Fibroblast of peridontal ligament (primary cell): ENCODE measurements at regions not wholly inside any gene's neighbourhood (a gene's known extent, or its start where the extent isn't known, plus 50 kb on each side); places are given as distances from the start of the nearest gene placed in this dataset.
"Not testable (repeated sequence)": the region's sequence is repeated elsewhere in the genome, so short reads cannot be mapped to it uniquely, and the experiment has no call there.

Source experiments
- DNase-seq: peaks from one replicate; pipeline ENCODE4 v3.0.0-alpha.2; 2010; ENCODE audit errors: extremely low read depth

DNA sequence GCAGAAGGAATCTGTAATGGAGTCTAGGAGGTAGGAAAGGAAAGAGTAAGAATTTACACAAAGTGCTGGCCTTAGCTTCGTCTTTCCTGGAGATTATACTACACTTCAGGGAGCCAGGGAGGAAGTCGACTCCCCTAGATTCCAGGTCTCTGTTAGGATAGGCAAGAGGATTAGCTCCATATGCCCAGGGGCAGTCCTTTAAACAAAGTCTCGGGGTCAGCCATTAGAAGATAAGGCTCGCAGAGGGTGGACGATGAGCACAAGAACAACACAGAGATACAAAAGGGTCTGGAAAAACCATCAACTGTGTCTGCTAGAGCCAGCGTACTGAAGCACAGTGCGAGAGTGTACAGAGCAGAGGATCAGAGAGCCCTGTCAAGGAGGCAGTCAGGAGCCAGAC, 344.7 kb upstream of the TNC start:
- no peak for DNase-seq

DNA sequence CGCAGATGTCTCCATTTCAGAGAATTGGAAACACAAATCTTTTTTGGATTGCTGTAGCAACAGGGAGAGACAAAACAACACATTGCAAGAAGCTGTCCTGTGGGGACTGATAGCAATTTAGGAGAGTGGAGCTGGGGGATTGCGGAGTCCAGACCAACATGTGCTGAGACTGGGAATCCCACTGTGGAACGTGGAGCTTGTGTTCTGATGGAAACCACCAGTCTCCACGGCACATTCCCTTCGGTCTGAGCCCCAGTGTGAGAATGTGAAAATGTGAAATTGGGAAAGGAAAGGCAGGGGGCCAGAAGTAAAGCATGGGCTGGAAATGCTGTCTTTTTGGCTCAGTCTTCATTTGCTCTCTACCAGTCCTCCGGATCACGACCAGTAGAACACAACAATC, 348.8 kb upstream of the TNC start:
- DNase-seq = peak; percentile 57

DNA sequence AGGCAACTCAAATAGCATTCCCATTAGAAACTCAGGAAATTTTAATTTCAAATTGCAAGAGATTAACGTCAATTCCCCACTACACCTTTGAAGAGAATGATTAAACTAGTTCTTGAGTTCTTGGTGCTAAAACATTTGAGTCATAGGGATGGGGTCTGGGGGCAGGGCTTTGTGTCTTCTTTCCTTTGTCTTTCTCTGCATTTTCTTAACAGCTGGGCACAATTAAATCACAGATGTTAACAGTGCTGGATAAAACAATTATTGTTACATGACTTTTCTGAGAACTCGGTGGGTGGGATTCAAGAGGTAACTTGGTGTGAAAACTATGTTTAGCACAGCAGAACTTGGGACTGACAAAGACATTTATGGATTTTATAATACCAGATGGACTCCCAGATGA, 351.9 kb upstream of the TNC start:
- no peak for DNase-seq

DNA sequence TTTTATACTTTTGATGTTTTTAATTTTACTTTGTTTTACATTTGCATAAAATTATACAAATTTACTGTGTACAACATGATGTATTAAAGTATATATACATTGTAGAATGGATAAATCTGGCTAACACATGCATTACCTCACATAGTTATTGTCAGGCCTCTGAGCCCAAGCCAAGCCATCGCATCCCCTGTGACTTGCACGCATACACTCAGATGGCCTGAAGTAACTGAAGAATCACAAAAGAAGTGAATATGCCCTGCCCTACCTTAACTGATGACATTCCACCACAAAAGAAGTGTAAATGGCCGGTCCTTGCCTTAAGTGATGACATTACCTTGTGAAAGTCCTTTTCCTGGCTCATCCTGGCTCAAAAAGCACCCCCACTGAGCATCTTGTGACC, 355.1 kb upstream of the TNC start:
- not testable (repeated sequence) for DNase-seq

DNA sequence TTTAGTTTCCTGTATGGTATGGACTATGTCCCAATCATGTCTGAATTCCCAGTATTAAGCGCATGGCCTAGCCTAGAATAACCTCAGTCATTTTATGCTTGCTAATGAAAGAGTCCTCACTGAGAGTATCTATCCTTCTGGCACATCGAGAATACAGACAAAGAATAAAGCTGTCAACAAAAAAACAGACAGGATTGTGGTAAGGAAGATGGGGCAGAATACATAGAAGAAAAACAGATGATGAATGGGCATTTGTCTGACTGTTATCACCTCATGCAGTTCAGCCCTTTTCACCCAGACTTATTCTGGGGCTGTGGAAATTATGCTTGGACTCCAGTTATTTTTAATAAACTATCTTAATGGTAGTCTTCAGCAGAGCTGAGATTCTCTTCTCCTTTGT, 363.8 kb upstream of the TNC start:
- DNase-seq = no peak

DNA sequence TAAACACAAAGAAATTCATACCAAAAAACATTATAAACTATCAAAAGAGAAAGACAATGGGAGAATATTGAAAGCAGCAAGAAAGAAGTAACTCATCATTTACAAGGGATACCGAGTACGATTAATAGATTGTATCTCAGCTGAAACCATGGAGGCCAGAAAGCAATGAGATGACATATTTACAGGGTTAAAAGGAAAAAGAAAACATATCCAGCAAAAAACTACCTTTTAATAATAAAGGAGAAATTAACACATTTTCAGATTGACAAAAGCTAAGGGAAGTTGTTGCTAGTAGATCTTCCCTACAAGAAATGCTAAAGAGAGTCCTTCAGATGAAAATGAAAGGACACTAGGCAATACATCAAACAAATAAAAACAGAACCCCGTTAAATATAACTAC, 364.8 kb upstream of the TNC start:
- DNase-seq = no peak

DNA sequence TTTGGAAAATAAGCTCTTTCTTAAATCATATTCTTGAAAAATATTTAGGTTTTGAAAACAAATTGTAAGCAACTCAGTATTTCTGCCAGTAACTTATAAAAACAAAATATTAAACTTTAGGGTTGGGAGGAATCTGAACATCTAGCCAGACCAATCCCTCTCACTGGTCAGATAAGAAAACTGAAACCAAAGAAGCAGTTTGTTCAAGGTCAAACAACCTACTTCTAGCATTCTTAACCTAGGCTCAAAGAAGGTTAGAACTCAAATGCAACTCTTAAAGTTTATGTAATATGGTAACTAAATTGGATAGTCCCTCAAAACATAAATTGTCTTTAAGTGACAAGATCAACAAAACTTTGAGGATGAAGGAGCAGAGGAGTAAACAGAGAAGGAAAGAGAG, 374.9 kb upstream of the TNC start:
- no peak for DNase-seq

DNA sequence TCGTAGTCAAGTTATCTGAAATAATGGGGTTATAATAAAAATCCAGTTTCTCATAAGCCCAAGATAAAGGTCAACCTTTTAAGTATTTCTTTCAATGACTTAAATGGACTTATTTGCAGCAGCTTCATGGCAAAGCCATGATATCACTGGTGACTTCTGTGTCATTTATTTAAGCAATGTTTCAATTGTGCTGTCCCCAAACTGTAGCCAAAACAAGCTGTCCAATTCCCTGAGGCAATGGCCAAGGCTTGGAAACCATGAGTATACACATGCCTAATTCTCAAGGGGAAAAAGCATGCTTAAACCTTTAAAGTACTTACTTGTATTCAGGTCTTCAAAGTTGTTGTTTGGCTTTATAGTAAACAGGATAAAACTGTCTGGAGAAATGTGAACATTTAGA, 376.4 kb upstream of the TNC start:
- DNase-seq = no peak

DNA sequence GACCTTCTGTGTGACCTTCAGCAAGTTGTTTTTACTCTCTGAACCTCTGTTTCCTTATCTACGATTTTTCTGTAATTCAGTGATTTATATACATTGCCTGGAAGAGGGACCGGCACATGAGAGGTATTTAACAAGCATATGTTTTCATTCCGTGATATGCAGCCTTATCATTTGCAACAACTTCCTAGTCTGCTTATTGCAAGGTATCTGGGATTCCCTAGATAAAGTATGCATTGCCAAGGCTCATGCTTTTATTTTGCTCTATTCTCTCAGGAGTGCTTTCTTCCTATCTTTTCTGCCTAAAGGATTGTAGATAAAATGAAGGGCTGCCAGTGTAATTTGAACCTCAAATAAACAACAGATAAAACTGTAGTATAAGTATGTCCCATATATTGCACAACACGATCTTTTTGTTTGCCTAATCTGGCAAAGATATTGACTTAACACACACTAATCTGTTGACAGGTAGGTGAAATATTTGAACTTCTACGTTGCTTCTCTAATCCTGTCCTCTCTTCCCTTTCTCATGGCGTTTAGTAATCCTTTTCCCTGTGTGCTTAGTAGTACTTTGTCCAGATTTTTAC, 377.2 kb upstream of the TNC start:
- no peak for DNase-seq

DNA sequence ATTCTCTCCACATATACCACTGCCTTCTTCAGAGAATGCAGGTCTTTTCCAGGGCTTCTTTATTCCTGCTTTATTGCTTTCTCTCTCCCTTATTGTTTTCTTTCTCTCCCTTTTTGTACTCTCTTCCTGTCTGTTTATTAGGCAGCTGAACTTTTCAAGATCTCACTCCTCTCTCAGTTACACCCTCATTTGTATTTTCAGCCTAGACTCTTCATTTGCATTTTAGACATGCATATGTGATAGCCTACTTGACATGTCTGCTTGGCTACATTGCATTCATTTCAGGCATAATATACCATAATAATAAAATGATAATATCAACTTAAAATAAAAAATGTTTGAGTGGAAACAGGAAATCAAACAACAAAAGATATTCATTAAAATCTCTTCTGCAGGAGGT, 377.9 kb upstream of the TNC start:
- no peak for DNase-seq

DNA sequence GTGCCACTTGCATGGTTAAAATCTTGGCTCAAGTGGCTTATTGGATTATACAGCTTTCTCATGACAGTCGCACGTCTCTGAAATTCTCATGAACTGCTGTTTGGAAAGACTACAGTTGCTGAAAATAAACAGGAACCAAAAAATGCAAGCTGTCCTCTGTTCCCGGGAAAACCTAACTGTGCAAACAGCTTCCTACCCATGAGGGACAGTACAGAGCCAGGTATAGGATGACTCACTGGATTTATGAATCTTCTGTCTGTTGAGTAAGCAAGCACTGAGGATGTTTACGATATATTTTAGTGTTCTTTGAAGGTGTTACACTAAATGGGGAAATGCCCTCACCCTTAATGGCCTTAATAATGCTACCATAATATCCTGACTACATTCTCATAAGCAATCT, 380.3 kb upstream of the TNC start:
- no peak for DNase-seq

DNA sequence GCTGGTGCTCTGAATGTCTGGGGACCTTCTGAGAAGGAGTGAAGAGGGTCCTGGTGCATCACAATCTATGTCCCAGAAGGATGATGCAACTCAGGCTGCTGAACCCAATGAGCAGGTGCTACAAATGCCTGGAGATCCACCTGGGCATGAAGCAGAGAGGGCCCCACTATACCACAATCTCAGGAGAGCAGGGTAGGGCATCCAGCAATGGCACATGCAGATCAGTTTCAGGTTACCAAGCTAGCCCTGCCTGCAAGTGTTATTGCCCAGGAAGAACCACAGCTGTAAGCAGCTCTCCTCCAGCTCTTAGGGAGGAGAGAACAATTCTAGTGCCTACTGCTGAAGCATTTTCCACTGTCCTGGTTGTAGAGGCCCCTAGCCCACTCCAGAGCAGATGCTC, 389.2 kb upstream of the TNC start:
- no peak for DNase-seq

DNA sequence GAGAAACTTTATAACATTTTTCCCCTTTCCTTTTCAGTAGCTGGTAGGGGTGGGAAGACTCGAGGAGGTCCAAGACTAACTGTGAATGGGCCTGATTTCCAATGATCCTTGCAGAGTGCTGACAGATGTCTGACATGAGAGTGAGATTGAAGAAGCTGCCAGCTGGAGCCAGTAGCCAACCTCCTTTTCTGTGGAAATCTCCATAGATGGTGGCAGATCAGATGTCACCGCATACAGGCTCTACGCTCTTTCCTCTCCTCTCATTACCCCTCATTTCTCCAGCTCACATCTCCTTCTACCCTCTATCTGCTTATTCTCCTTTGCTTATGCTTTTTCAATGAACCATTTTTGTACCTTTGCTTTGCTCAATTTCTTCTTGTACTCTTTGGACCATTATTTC, 395.2 kb upstream of the TNC start:
- DNase-seq = no peak

DNA sequence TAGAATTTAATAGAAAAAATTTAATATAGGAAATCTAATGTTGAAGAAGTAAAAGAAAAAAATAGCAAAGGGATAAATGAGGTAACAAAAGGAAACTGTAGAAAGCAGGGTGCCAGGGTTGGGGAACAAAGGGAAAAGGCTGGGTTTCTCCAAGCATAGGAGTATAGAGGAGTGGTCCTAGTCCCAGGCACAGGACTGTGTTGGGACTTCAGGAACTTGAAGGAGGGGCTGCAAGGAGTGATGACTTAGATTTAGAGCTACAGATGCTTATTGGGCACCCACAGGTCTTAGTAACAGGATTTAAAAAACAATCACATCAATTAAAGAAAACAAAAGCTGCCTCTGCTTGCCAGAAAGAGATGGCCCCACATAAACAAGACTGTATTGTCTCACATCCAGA, 396.5 kb upstream of the TNC start:
- DNase-seq = no peak

DNA sequence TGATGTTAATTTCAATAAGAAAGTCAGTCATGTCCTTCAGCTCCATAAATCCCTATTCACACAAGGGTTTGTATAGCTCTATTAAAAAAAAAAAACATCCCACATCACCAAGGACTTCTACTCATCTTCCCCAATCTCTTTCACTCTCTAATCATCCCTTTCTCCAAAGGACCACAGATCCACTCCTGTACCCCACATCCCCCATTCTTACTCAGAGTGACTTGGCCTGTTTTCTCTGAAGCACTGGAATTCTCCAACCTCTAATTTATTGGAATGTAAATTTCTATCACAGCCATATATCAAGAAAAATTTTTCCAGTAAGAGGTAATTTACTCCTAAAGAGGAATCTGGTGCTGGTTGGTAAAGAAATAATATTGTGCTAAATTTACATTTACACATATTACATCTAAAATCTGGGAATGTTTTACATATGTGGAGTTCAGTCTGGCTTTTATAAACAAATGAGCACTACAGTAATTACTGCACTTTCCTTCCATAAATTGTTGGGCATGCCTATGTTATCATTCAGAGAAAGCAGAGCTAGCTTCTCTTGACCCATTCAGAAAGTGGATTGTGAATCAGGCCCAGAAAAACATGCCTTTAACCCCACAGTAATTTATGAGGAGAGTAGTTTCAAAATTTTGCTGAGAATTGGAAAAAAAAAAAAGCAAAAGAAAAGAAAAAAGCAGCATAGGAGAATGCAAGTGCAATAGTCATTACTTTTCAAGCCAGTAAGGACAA, 399.5 kb upstream of the TNC start:
- peak; percentile 97 for DNase-seq

DNA sequence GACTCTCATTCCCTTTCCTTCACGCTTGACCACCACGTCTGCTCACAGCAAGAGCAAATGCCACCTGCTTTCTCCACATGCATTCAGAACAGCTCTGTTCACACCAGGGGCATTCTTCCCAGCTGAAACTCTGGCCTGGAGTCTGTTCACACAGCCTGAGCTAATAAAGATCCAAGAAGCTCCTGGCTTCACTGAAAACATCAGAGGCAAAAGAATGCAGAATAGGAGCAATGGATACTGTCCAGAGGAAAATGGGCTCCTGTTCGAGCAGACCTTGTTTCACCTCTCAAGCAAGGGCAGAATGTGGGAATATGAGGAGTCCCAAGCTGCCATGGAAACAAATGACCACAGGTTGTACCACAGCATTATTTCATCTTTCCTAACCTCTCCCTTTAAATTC, 402.7 kb upstream of the TNC start:
- no peak for DNase-seq

DNA sequence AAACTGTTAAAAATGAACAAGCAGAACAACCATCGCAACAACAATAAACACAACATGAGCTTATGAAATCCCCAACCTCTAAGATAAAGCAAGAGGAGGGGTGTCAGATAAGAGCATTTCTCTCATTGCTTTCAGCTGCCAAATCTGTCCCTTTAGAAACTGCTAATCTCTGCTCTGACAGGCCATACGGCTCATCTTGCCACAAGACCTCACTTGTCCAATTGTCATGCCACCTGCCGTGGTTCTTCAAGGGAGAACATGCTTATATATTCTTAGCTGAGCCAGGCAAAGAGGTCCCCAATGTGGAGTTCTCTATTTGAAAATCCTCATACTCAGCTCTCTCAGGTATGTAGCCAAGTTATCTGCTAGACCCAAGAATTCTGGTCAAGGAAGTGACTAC, 405.0 kb upstream of the TNC start:
- no peak for DNase-seq

DNA sequence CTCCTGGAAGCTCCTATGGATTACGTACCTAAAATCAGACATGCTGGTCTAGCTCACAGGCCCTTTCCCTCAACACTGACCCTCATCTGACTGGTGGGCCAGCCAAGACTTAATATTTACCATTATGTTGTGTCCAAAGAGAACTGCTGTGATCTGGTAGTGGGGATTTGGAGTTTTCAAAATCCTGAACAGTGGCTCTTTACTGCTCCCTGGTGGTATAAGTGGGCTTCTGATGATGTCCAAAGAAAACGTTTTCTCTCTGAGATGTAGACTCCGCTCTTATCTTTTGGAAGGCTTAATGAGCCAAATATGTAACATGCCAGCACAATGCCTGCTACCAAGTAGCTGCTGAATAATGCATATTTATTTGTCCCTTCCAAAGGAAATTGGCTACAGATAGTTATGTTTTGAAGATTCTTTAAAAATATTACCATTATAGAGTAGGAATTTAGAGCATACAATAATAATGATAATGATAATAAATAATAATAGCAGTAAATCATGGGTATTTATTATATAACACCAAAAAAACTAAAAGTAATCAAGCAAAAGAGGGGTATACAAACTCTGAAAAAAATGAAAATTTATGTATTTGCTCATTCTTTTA, 406.6 kb upstream of the TNC start:
- peak; percentile 92 for DNase-seq

DNA sequence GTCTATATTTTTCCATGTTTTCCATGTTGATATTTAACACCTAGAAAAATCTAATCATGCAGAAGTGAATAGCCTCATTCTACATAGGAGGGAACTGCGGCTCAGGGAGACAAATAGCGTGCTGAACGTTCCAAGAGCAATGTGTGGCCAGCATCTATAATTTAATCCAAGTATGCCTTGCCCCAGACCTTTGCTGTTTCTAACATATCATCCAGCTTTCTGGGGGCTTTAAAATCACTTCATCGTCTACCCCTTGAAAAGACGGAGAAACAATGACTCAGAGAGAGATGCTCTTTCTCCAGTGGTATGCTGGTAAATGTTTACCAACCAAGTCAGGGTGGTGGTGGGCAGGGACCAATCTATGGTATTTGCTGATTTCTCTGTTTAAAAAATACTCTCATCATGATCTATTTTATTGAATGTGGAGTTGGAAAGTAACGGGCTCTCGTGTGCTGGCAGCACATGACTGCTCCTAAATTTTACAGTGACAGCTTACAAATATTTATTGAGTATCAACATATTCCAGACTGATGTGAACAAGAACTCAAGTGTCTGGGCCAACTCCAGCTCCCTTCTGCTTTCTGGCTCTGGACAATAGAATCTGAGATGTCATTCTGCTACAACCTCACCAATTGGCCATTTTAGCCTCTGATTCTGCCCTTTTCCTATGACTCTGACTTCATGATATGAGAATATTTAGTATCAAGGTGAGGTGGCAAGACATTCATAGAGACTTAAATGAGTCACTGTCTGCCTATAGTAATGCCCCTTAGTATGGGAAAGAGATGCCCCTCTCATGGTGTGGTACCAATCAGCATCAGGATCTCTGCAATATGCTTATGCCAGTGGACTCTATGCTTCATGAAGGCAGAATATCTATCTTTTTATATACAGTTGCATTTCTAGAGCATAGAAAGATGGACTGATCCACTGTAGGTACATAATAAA, 407.4 kb upstream of the TNC start:
- DNase-seq = no peak

DNA sequence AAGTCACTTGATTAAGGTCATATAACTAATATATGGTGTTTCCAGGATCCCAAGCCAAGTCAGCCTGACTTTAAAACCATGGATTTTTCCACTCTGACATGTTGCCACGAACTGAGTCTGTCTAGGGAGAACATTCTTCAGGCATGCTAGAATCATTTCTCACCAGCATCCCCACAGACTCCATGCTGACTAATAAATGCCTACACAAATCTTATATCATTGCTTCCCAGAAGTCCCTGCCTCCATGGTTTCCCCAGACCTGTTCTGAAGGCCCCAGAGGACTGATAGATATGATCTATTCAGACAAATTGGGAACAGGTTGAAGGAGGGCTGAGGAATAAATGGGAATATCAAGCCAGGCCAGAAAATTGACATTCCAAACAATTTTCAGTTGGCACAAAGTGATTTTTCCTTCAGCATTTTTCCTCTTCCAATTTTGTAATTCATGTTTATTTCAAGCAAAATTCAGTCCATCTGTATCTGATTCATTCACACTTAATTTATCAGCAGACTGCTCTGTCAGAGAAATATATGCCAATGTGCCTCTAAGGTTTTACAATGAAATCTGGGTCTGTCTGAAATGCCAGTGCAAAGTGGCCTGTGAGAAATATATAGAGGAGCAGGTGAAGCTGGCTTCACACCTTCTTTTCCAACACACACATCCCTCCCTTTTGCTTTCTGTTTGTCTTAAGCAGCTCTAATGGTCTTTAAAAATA, 413.6 kb upstream of the TNC start:
- DNase-seq = peak; percentile 96

DNA sequence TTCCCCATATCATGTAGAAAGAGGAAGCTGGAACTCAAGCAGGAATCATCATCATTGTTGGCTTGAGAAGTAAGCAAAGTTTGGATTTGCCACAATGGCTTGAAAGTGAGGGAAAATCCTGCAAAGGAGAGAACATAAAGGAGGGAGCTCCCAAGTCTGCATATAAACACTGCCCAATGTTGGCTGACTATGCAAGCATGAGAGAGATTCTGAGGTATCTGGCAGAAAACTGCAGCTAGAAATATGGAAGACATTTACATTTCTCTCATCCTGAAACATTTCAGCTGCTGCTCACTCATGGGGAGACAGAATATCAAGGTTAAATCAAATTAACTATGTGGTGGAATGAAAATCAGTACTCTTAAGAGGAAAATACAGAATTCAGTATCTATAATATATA, 415.6 kb upstream of the TNC start:
- DNase-seq = peak; percentile 30

DNA sequence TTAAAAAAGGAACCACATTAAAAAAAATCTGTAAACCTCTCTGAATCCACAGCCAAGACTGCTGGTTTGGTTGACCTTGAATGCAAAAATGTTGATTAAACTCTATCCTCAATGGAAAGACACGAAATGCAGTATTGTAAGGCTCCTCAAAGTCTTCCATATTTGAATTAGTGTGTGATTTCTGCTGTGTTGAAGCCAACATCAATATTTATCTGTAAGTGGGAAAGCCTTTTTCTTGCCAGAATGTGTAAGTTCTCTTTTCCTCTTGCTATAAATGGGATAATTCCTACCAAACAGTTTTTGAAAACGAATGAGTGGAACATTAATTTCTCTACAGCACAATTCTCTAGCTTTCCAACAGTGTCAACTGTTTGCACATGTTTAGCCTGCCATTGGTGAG, 422.1 kb upstream of the TNC start:
- DNase-seq = peak; percentile 83
